GM12878 (cell line): ENCODE measurements at regions not wholly inside any gene's neighbourhood (a gene's known extent, or its start where the extent isn't known, plus 50 kb on each side); places are given as distances from the start of the nearest gene placed in this dataset.

Experiments
- ATAC-seq: fragments of 200-7000 bp; cut with Tn5 transposase; 3 replicates; pipeline ENCODE4 v1.9.1; 2020; ENCODE audit warnings: mild to moderate bottlenecking, moderate library complexity
- BruUV-seq: library from RNA; stranded (reverse); fragments of 400-500 nt; replicated peaks from 2 replicates; lab custom pipeline; 2021; lab: Mats Ljungman, UMichigan
- CTCF ChIA-PET: fragments of 300-600 bp; sonication (Branson Sonifier 250); formaldehyde crosslinking; extraction: SDS; loops from one replicate; lab custom pipeline; 2021; ENCODE audit warnings: inconsistent platforms; lab: Yijun Ruan, JAX
- POLR2A ChIA-PET: fragments of 350-600 bp; formaldehyde crosslinking; extraction: SDS; loops from one replicate; lab custom pipeline; 2021; ENCODE audit warnings: inconsistent platforms; lab: Charles Lee
- RAD21 ChIA-PET: fragments of 300-600 bp; sonication (Branson Sonifier 250); formaldehyde crosslinking; loops from one replicate; lab custom pipeline; 2023; ENCODE audit warnings: antibody characterized with exemption; ENCODE audit not compliant: unreplicated experiment; lab: Charles Lee
- SMC1A ChIA-PET: fragments of 300-600 bp; sonication (Branson Sonifier 250); formaldehyde crosslinking; loops from one replicate; lab custom pipeline; 2023; ENCODE audit not compliant: unreplicated experiment, uncharacterized antibody; lab: Charles Lee
- DNase-seq: peaks from one replicate; pipeline ENCODE4 v3.0.0-alpha.2; 2011; ENCODE audit warnings: low read depth, low spot score
- FAIRE-seq: peaks from 3 replicates; lab custom pipeline; 2011; peaks lifted over from hg19 to GRCh38; lab: Jason Lieb, UNC
- H2AFZ ChIP-seq: 2 replicates; pipeline ENCODE4 v1.6.0; 2011; ENCODE audit warnings: low read depth, low read length, control low read depth; ENCODE audit not compliant: control insufficient read depth
- H3K27ac ChIP-seq: 2 replicates; pipeline ENCODE4 v1.5.1; 2011; ENCODE audit warnings: control low read depth; ENCODE audit not compliant: control insufficient read depth, insufficient read depth
- H3K27me3 ChIP-seq, 2 experiments: replicated peaks in 1 of 2; 2 replicates each; pipeline versions ENCODE4 v1.6.0 to v1.6.1; 2011; ENCODE audit warnings: low read length in 1 of 2; ENCODE audit not compliant: control insufficient read depth in 2 of 2, insufficient read depth in 2 of 2
- H3K36me3 ChIP-seq, 2 experiments: 2 replicates each; pipeline ENCODE4 v1.5.1; 2011; ENCODE audit warnings: low read length in 1 of 2; ENCODE audit not compliant: control insufficient read depth in 2 of 2, insufficient read depth in 2 of 2
- H3K4me1 ChIP-seq: 2 replicates; pipeline ENCODE4 v1.6.1; 2011; ENCODE audit warnings: mild to moderate bottlenecking, low read length, moderate library complexity, mixed read lengths; ENCODE audit not compliant: control insufficient read depth, insufficient read depth
- H3K4me2 ChIP-seq: 2 replicates; pipeline ENCODE4 v1.6.0; 2011; ENCODE audit warnings: control low read depth; ENCODE audit not compliant: control insufficient read depth, insufficient read depth
- H3K4me3 ChIP-seq: fragments of 200-600 bp; sonication (generic); 2 replicates; pipeline ENCODE4 v1.5.1; 2016
- H3K79me2 ChIP-seq: 2 replicates; pipeline ENCODE4 v1.6.0; 2011; ENCODE audit warnings: low read length; ENCODE audit not compliant: control insufficient read depth, insufficient read depth
- H3K9ac ChIP-seq: 2 replicates; pipeline ENCODE4 v1.8.0; 2011; ENCODE audit warnings: low read length, control low read depth, mixed read lengths; ENCODE audit not compliant: control insufficient read depth, insufficient read depth
- H3K9me3 ChIP-seq: replicated peaks from 3 replicates; pipeline ENCODE4 v1.5.1; 2011; ENCODE audit warnings: mild to moderate bottlenecking, low read length; ENCODE audit not compliant: control insufficient read depth, insufficient read depth
- H4K20me1 ChIP-seq: 2 replicates; pipeline ENCODE4 v1.6.0; 2011; ENCODE audit not compliant: control insufficient read depth, insufficient read depth
- ATF2 ChIP-seq: IDR thresholded peaks from 2 replicates; pipeline ENCODE4 v1.6.1; 2012; ENCODE audit warnings: low read length, inconsistent platforms
- CEBPB ChIP-seq, 2 experiments: fragments of 150-350 bp in 1 of 2; IDR thresholded peaks; 2 replicates each; pipeline ENCODE4 v1.6.1; 2012 to 2014; ENCODE audit warnings: low read depth in 2 of 2, low read length in 2 of 2, borderline replicate concordance in 1 of 2, inconsistent platforms in 1 of 2
- CREM ChIP-seq: IDR thresholded peaks from 2 replicates; pipeline ENCODE4 v1.6.1; 2014; ENCODE audit warnings: antibody characterized with exemption, low read depth
- DPF2 ChIP-seq: fragments of 450-650 bp; IDR thresholded peaks from 2 replicates; pipeline ENCODE4 v1.6.1; 2017; ENCODE audit warnings: mild to moderate bottlenecking
- E2F4 ChIP-seq: IDR thresholded peaks from 2 replicates; pipeline ENCODE4 v1.6.1; 2012; ENCODE audit warnings: low read depth, low read length, improper control_type of control experiment
- E4F1 ChIP-seq: fragments of 450-650 bp; IDR thresholded peaks from 2 replicates; pipeline ENCODE4 v1.6.1; 2018; ENCODE audit warnings: borderline replicate concordance, mild to moderate bottlenecking; ENCODE audit not compliant: partially characterized antibody
- FOXM1 ChIP-seq: IDR thresholded peaks from 2 replicates; pipeline ENCODE4 v1.6.1; 2012; ENCODE audit warnings: low read depth, mild to moderate bottlenecking, inconsistent platforms, low read length, moderate library complexity
- IRF4 ChIP-seq: IDR thresholded peaks from 2 replicates; pipeline ENCODE4 v1.6.1; 2011; ENCODE audit warnings: low read depth, low read length
- KAT2A ChIP-seq: conservative IDR thresholded peaks from 2 replicates; pipeline ENCODE4 v1.6.1; 2011; ENCODE audit warnings: low read depth, low read length; ENCODE audit not compliant: control insufficient read depth
- NR2C1 ChIP-seq: fragments of 450-650 bp; IDR thresholded peaks from 2 replicates; pipeline ENCODE4 v1.6.1; 2017; ENCODE audit warnings: antibody characterized with exemption, mild to moderate bottlenecking, moderate library complexity
- POLR2A ChIP-seq: IDR thresholded peaks from 2 replicates; pipeline ENCODE4 v1.6.1; 2011; ENCODE audit warnings: low read depth, mild to moderate bottlenecking, low read length
- SRF ChIP-seq, 2 experiments: IDR thresholded peaks; 2 replicates each; pipeline ENCODE4 v1.6.1; 2011; ENCODE audit warnings: low read depth in 2 of 2, low read length in 2 of 2, mild to moderate bottlenecking in 1 of 2, moderate library complexity in 1 of 2
- TARDBP ChIP-seq: IDR thresholded peaks from 2 replicates; pipeline ENCODE4 v1.6.1; 2016; ENCODE audit warnings: borderline replicate concordance
- TCF3 ChIP-seq: IDR thresholded peaks from 2 replicates; pipeline ENCODE4 v1.6.1; 2012; ENCODE audit warnings: low read depth, mild to moderate bottlenecking, low read length, borderline replicate concordance; ENCODE audit not compliant: insufficient read depth
- ZBED1 ChIP-seq: IDR thresholded peaks from 2 replicates; pipeline ENCODE4 v1.6.1; 2016; ENCODE audit warnings: borderline replicate concordance
- ZNF274 ChIP-seq: IDR thresholded peaks from one replicate; pipeline ENCODE4 v1.8.0; 2011; ENCODE audit not compliant: insufficient read length, insufficient read depth
- ZSCAN29 ChIP-seq: fragments of 450-650 bp; IDR thresholded peaks from 2 replicates; pipeline ENCODE4 v1.6.1; 2017; ENCODE audit warnings: mild to moderate bottlenecking, moderate library complexity
- whole genome bisulfite sequencing: methylation state at CpG from one replicate; pipeline ENCODE4 v1.1.6; 2016; ENCODE audit warnings: low lambda C conversion rate; ENCODE audit not compliant: insufficient replicate concordance, insufficient coverage; ENCODE audit errors: missing lambda C conversion rate; 5-methylcytosine and 5-hydroxymethylcytosine counted together
- in situ Hi-C: fragments of 300-500 bp; cut with MboI; formaldehyde crosslinking; loops from 9 replicates; pipeline ENCODE4 v1.14.3; 2018; ENCODE audit warnings: mixed read lengths
- intact Hi-C: fragments of 100-400 bp; cut with micrococcal nuclease; formaldehyde crosslinking; loops from one replicate; pipeline ENCODE4 v1.14.2; 2022; ENCODE audit not compliant: unreplicated experiment

GRCh38 chr12:91493308-91493707 lies 310.7 kb upstream of the DCN start:
- ChIA-PET RAD21 (no interaction called here), CTCF (no interaction called here), POLR2A (no interaction called here), SMC1A (no interaction called here)
- no peak overlapping the region for H3K4me3 ChIP-seq
- no peaks in the 10 kb centered on the region for H3K36me3 ChIP-seq
- in situ Hi-C loops, result no loop called here
- intact Hi-C loops, result no loop called here
- H3K4me2 ChIP-seq, result no peak overlapping the region
- no peaks in the 10 kb centered on the region for H3K79me2 ChIP-seq
- H3K27ac ChIP-seq, result no peak overlapping the region
- no peak for DNase-seq
- H3K9me3 ChIP-seq, result no peaks in the 10 kb centered on the region
- no peaks in the 10 kb centered on the region for H3K27me3 ChIP-seq
- no TSS peak for BruUV-seq
- no peak for FAIRE-seq
- no peak for TF ChIP-seq SRF (IDR thresholded peaks at IDR 0.05; ENCODE audit: low read depth in 2 of 2, low read length in 2 of 2)
- TF ChIP-seq ZBED1, result no peak
- TF ChIP-seq FOXM1, result no peak
- TF ChIP-seq ZSCAN29, result no peak
- no peak for TF ChIP-seq E4F1
- H3K9ac ChIP-seq, result no peak overlapping the region
- H2AFZ ChIP-seq, result no peak overlapping the region
- ATAC-seq, result no peak
- no peaks in the 10 kb centered on the region for H3K4me1 ChIP-seq
- no peaks in the 10 kb centered on the region for H4K20me1 ChIP-seq

- H3K9me3 ChIP-seq, result no peaks in the 10 kb centered on the region
- TF ChIP-seq CREM (no peak), ATF2 (no peak), POLR2A (no peak), FOXM1 (no peak), DPF2 (no peak), TARDBP (no peak), TCF3 (no peak), CEBPB (IDR thresholded peaks at IDR 0.05; ENCODE audit: borderline replicate concordance in 1 of 2, low read depth in 2 of 2, low read length in 2 of 2) (no peak), IRF4 (no peak), NR2C1 (no peak), ZNF274 (no peak), E2F4 (no peak), KAT2A (no peak)
These were observed 310.0 kb upstream of the DCN start for GRCh38 chr12:91492648-91493047.

More at GRCh38 chr12:91492648-91493047, 310.0 kb upstream of the DCN start:
- no peak overlapping the region for H3K4me3 ChIP-seq
- no peak for FAIRE-seq
- POLR2A ChIA-PET, result no interaction called here
- CTCF ChIA-PET, result no interaction called here
- WGBS, result 0% methylated on average over 1 of the region's 1 CpG
- no peaks in the 10 kb centered on the region for H3K79me2 ChIP-seq
- H3K9ac ChIP-seq, result no peak overlapping the region
- ATAC-seq, result no peak
- H3K27ac ChIP-seq, result no peak overlapping the region
- RAD21 ChIA-PET, result no interaction called here
- H2AFZ ChIP-seq, result no peak overlapping the region
- H3K36me3 ChIP-seq, result no peaks in the 10 kb centered on the region
- in situ Hi-C loops (no loop called here), intact Hi-C loops (no loop called here)
- no peak for DNase-seq
- no peaks in the 10 kb centered on the region for H4K20me1 ChIP-seq
- no TSS peak for BruUV-seq
- H3K4me1 ChIP-seq, result no peaks in the 10 kb centered on the region
- SMC1A ChIA-PET, result no interaction called here
- no peak overlapping the region for H3K4me2 ChIP-seq
- no peaks in the 10 kb centered on the region for H3K27me3 ChIP-seq
